ENCODE measurements at regions not wholly inside any gene's neighbourhood (a gene's known extent, or its start where the extent isn't known, plus 50 kb on each side); places are given as distances from the start of the nearest gene placed in this dataset.
"Not testable (repeated sequence)": the region's sequence is repeated elsewhere in the genome, so short reads cannot be mapped to it uniquely, and the experiment has no call there.

GRCh38 chr7:32762206-32762924 is 129.2 kb downstream of the KBTBD2 start:
- DNase-seq (ENCODE audit: low read depth); H3K27me3 ChIP-seq (replicated peaks; ENCODE audit: control insufficient read depth, insufficient read depth, low read length): not testable (repeated sequence)

GRCh38 chr7:32761451-32762205 is 129.9 kb downstream of the KBTBD2 start:
- Histone ChIP-seq H3K4me1 (ENCODE audit: control insufficient read depth, insufficient read depth, low read length) (no peaks in the 10 kb centered on the region), H3K9ac (ENCODE audit: low read length) (no peak overlapping the region), H3K36me3 (ENCODE audit: control insufficient read depth, insufficient read depth, low read length, severe bottlenecking) (no peaks in the 10 kb centered on the region), H3K27me3 (replicated peaks; ENCODE audit: control insufficient read depth, insufficient read depth, low read length) (peaks cover 2% of the 10 kb centered on the region), H3K9me3 (ENCODE audit: control insufficient read depth, low read length) (no peaks in the 10 kb centered on the region), H3K4me3 (ENCODE audit: low read length) (peak overlapping the region; percentile 59)
- DNase-seq (ENCODE audit: low read depth), result no peak

More at GRCh38 chr7:32762206-32762924, 129.2 kb downstream of the KBTBD2 start:
- H3K9ac ChIP-seq (ENCODE audit: low read length); H3K4me1 ChIP-seq (ENCODE audit: control insufficient read depth, insufficient read depth, low read length); H3K9me3 ChIP-seq (ENCODE audit: control insufficient read depth, low read length); H3K4me3 ChIP-seq (ENCODE audit: low read length); H3K36me3 ChIP-seq (ENCODE audit: control insufficient read depth, insufficient read depth, low read length, severe bottlenecking): not testable (repeated sequence)

GRCh38 chr7:32760755-32761154 is 130.8 kb downstream of the KBTBD2 start:
- not testable (repeated sequence) for H3K9me3 ChIP-seq (ENCODE audit: control insufficient read depth, low read length); DNase-seq (ENCODE audit: low read depth); H3K27me3 ChIP-seq (replicated peaks; ENCODE audit: control insufficient read depth, insufficient read depth, low read length); H3K4me3 ChIP-seq (ENCODE audit: low read length); H3K9ac ChIP-seq (ENCODE audit: low read length); H3K4me1 ChIP-seq (ENCODE audit: control insufficient read depth, insufficient read depth, low read length); H3K36me3 ChIP-seq (ENCODE audit: control insufficient read depth, insufficient read depth, low read length, severe bottlenecking)

- not testable (repeated sequence) for DNase-seq (ENCODE audit: low read depth); H3K9me3 ChIP-seq (ENCODE audit: control insufficient read depth, low read length); H3K27me3 ChIP-seq (replicated peaks; ENCODE audit: control insufficient read depth, insufficient read depth, low read length); H3K36me3 ChIP-seq (ENCODE audit: control insufficient read depth, insufficient read depth, low read length, severe bottlenecking); H3K9ac ChIP-seq (ENCODE audit: low read length); H3K4me3 ChIP-seq (ENCODE audit: low read length); H3K4me1 ChIP-seq (ENCODE audit: control insufficient read depth, insufficient read depth, low read length)
Observed at GRCh38 chr7:32759859-32760258, 131.7 kb downstream of the KBTBD2 start.

GRCh38 chr7:32753872-32754271 is 137.7 kb downstream of the KBTBD2 start:
- H3K4me1 ChIP-seq (ENCODE audit: control insufficient read depth, insufficient read depth, low read length); H3K9me3 ChIP-seq (ENCODE audit: control insufficient read depth, low read length); H3K4me3 ChIP-seq (ENCODE audit: low read length); H3K27me3 ChIP-seq (replicated peaks; ENCODE audit: control insufficient read depth, insufficient read depth, low read length); H3K9ac ChIP-seq (ENCODE audit: low read length); H3K36me3 ChIP-seq (ENCODE audit: control insufficient read depth, insufficient read depth, low read length, severe bottlenecking); DNase-seq (ENCODE audit: low read depth): not testable (repeated sequence)

- H3K9me3 ChIP-seq (ENCODE audit: control insufficient read depth, low read length); H3K27me3 ChIP-seq (replicated peaks; ENCODE audit: control insufficient read depth, insufficient read depth, low read length); H3K36me3 ChIP-seq (ENCODE audit: control insufficient read depth, insufficient read depth, low read length, severe bottlenecking); H3K4me1 ChIP-seq (ENCODE audit: control insufficient read depth, insufficient read depth, low read length); H3K9ac ChIP-seq (ENCODE audit: low read length); DNase-seq (ENCODE audit: low read depth); H3K4me3 ChIP-seq (ENCODE audit: low read length): not testable (repeated sequence)
Observed at GRCh38 chr7:32748337-32748736, 143.2 kb downstream of the KBTBD2 start.

GRCh38 chr7:32747443-32748148 is 144.0 kb downstream of the KBTBD2 start:
- not testable (repeated sequence) for H3K4me3 ChIP-seq (ENCODE audit: low read length); H3K36me3 ChIP-seq (ENCODE audit: control insufficient read depth, insufficient read depth, low read length, severe bottlenecking); H3K4me1 ChIP-seq (ENCODE audit: control insufficient read depth, insufficient read depth, low read length); H3K27me3 ChIP-seq (replicated peaks; ENCODE audit: control insufficient read depth, insufficient read depth, low read length); H3K9me3 ChIP-seq (ENCODE audit: control insufficient read depth, low read length); H3K9ac ChIP-seq (ENCODE audit: low read length); DNase-seq (ENCODE audit: low read depth)

- not testable (repeated sequence) for DNase-seq (ENCODE audit: low read depth); H3K36me3 ChIP-seq (ENCODE audit: control insufficient read depth, insufficient read depth, low read length, severe bottlenecking); H3K4me3 ChIP-seq (ENCODE audit: low read length); H3K9ac ChIP-seq (ENCODE audit: low read length); H3K4me1 ChIP-seq (ENCODE audit: control insufficient read depth, insufficient read depth, low read length); H3K27me3 ChIP-seq (replicated peaks; ENCODE audit: control insufficient read depth, insufficient read depth, low read length); H3K9me3 ChIP-seq (ENCODE audit: control insufficient read depth, low read length)
Observed at GRCh38 chr7:32741853-32742476, 149.6 kb downstream of the KBTBD2 start.

GRCh38 chr7:32739749-32740148 is 151.8 kb downstream of the KBTBD2 start:
- not testable (repeated sequence) for DNase-seq (ENCODE audit: low read depth); H3K36me3 ChIP-seq (ENCODE audit: control insufficient read depth, insufficient read depth, low read length, severe bottlenecking); H3K4me1 ChIP-seq (ENCODE audit: control insufficient read depth, insufficient read depth, low read length); H3K4me3 ChIP-seq (ENCODE audit: low read length); H3K9ac ChIP-seq (ENCODE audit: low read length); H3K9me3 ChIP-seq (ENCODE audit: control insufficient read depth, low read length); H3K27me3 ChIP-seq (replicated peaks; ENCODE audit: control insufficient read depth, insufficient read depth, low read length)

- not testable (repeated sequence) for H3K27me3 ChIP-seq (replicated peaks; ENCODE audit: control insufficient read depth, insufficient read depth, low read length); H3K36me3 ChIP-seq (ENCODE audit: control insufficient read depth, insufficient read depth, low read length, severe bottlenecking)
Observed at GRCh38 chr7:32738390-32738789, 153.2 kb downstream of the KBTBD2 start.

GRCh38 chr7:32732767-32733166 is 158.8 kb downstream of the KBTBD2 start:
- H3K4me1 ChIP-seq (ENCODE audit: control insufficient read depth, insufficient read depth, low read length); H3K4me3 ChIP-seq (ENCODE audit: low read length); H3K9me3 ChIP-seq (ENCODE audit: control insufficient read depth, low read length); H3K27me3 ChIP-seq (replicated peaks; ENCODE audit: control insufficient read depth, insufficient read depth, low read length); H3K9ac ChIP-seq (ENCODE audit: low read length); DNase-seq (ENCODE audit: low read depth); H3K36me3 ChIP-seq (ENCODE audit: control insufficient read depth, insufficient read depth, low read length, severe bottlenecking): not testable (repeated sequence)

More at GRCh38 chr7:32738390-32738789, 153.2 kb downstream of the KBTBD2 start:
- not testable (repeated sequence) for DNase-seq (ENCODE audit: low read depth); H3K4me1 ChIP-seq (ENCODE audit: control insufficient read depth, insufficient read depth, low read length); H3K4me3 ChIP-seq (ENCODE audit: low read length); H3K9me3 ChIP-seq (ENCODE audit: control insufficient read depth, low read length); H3K9ac ChIP-seq (ENCODE audit: low read length)
